SK-N-SH (cell line): ENCODE measurements at regions not wholly inside any gene's neighbourhood (a gene's known extent, or its start where the extent isn't known, plus 50 kb on each side); places are given as distances from the start of the nearest gene placed in this dataset.

Source experiments
- CTCF ChIA-PET: fragments of 300-600, 350-600 bp; formaldehyde crosslinking; extraction: SDS; loops from one replicate; lab custom pipeline; 2021; lab: Yijun Ruan, JAX
- POLR2A ChIA-PET: fragments of 350-600 bp; sonication (Branson Sonifier 250); formaldehyde crosslinking; extraction: SDS; loops from one replicate; lab custom pipeline; 2020; ENCODE audit warnings: antibody characterized with exemption, inconsistent platforms; lab: Yijun Ruan, JAX
- DNase-seq: peaks from one replicate; pipeline ENCODE4 v3.0.0; 2012
- H2AFZ ChIP-seq: fragments of 200-600 bp; sonication (generic); 2 replicates; pipeline ENCODE4 v1.8.1; 2016; ENCODE audit warnings: antibody characterized with exemption, mild to moderate bottlenecking, low read depth
- H3F3A ChIP-seq: fragments of 200-600 bp; sonication (generic); replicated peaks from 2 replicates; pipeline ENCODE3; 2016; ENCODE audit warnings: antibody characterized with exemption, mild to moderate bottlenecking; ENCODE audit not compliant: insufficient read depth
- H3K27ac ChIP-seq, 2 experiments: fragments of 200-500 bp in 1 of 2; fragments of 200-600 bp in 1 of 2; sonication (Bioruptor generic) in 1 of 2; sonication (generic), shearing (Covaris generic) in 1 of 2; 2 replicates each; pipeline versions ENCODE4 v1.5.1 to v1.6.1; 2014 to 2016; ENCODE audit warnings: low read depth in 2 of 2, inconsistent platforms in 1 of 2, low read length in 1 of 2, mild to moderate bottlenecking in 1 of 2, mixed read lengths in 1 of 2
- H3K27me3 ChIP-seq: fragments of 200-600 bp; sonication (generic), shearing (Covaris generic); 2 replicates; pipeline ENCODE4 v1.6.1; 2016; ENCODE audit warnings: mixed run types; ENCODE audit not compliant: insufficient read depth
- H3K36me3 ChIP-seq, 2 experiments: fragments of 200-500 bp in 1 of 2; fragments of 200-600 bp in 1 of 2; sonication (Bioruptor generic) in 1 of 2; sonication (generic) in 1 of 2; replicated peaks in 1 of 2; 2 replicates each; pipeline versions ENCODE3 to v1.5.1; 2014 to 2016; ENCODE audit warnings: low read length in 1 of 2, mild to moderate bottlenecking in 1 of 2; ENCODE audit not compliant: insufficient read depth in 2 of 2, control insufficient read depth in 1 of 2
- H3K4me1 ChIP-seq, 2 experiments: fragments of 200-500 bp in 1 of 2; fragments of 200-600 bp in 1 of 2; sonication (Bioruptor generic) in 1 of 2; sonication (generic), shearing (Covaris generic) in 1 of 2; 2 replicates each; pipeline versions ENCODE4 v1.5.1 to v1.6.1; 2014 to 2016; ENCODE audit warnings: low read depth in 1 of 2, low read length in 1 of 2, mixed run types in 1 of 2; ENCODE audit not compliant: insufficient read depth in 2 of 2, control insufficient read depth in 1 of 2
- H3K4me2 ChIP-seq: fragments of 200-600 bp; sonication (generic), shearing (Covaris generic); 2 replicates; pipeline ENCODE4 v1.6.1; 2017; ENCODE audit warnings: mixed run types
- H3K4me3 ChIP-seq, 2 experiments: fragments of 200-500 bp in 1 of 2; fragments of 200-600 bp in 1 of 2; sonication (Bioruptor generic) in 1 of 2; sonication (generic), shearing (Covaris generic) in 1 of 2; 2 replicates each; pipeline versions ENCODE4 v1.5.1 to v1.8.1; 2014 to 2016; ENCODE audit warnings: low read depth in 2 of 2, inconsistent platforms in 1 of 2, low read length in 1 of 2, mild to moderate bottlenecking in 1 of 2, mixed read lengths in 1 of 2, moderate library complexity in 1 of 2
- H3K79me2 ChIP-seq: fragments of 200-600 bp; sonication (generic); 2 replicates; pipeline ENCODE4 v1.8.1; 2017; ENCODE audit warnings: mild to moderate bottlenecking; ENCODE audit not compliant: insufficient read depth
- H3K9ac ChIP-seq: fragments of 200-600 bp; sonication (generic); 2 replicates; pipeline ENCODE4 v1.6.1; 2017; ENCODE audit warnings: mixed run types
- H3K9me2 ChIP-seq: fragments of 200-600 bp; sonication (generic); 2 replicates; pipeline ENCODE4 v1.6.1; 2017; ENCODE audit warnings: mixed run types
- H3K9me3 ChIP-seq: fragments of 200-600 bp; sonication (generic); 2 replicates; pipeline ENCODE4 v1.6.1; 2017; ENCODE audit warnings: mixed run types, mild to moderate bottlenecking, moderate library complexity
- H4K20me1 ChIP-seq: fragments of 200-600 bp; sonication (generic); 2 replicates; pipeline ENCODE4 v1.6.1; 2017; ENCODE audit warnings: mild to moderate bottlenecking, mixed run types; ENCODE audit not compliant: insufficient read depth
- CTCF ChIP-seq: fragments of 200-600 bp; sonication (generic); IDR thresholded peaks from 2 replicates; pipeline ENCODE4 v1.6.1; 2017; ENCODE audit warnings: antibody characterized with exemption, mild to moderate bottlenecking, moderate library complexity
- ELF1 ChIP-seq: IDR thresholded peaks from 2 replicates; pipeline ENCODE4 v1.4.0; 2012
- EP300 ChIP-seq, 2 experiments: IDR thresholded peaks; 2 replicates each; pipeline versions ENCODE4 v1.4.0 to v1.6.1; 2012; ENCODE audit warnings: borderline replicate concordance in 1 of 2, low read depth in 1 of 2, low read length in 1 of 2
- EZH2phosphoT487 ChIP-seq: fragments of 200-600 bp; sonication (generic); IDR thresholded peaks from 2 replicates; pipeline ENCODE4 v1.6.1; 2017; ENCODE audit warnings: low read depth, mixed run types, mild to moderate bottlenecking, antibody characterized with exemption, moderate library complexity, borderline replicate concordance
- FOXJ3 ChIP-seq: sonication (generic); formaldehyde crosslinking; IDR thresholded peaks from 2 replicates; pipeline ENCODE4 v1.5.1; 2020; ENCODE audit warnings: mild to moderate bottlenecking, missing genetic modification reagents
- JUND ChIP-seq: IDR thresholded peaks from 2 replicates; pipeline ENCODE4 v1.4.0; 2012
- MAX ChIP-seq: IDR thresholded peaks from 2 replicates; pipeline ENCODE4 v1.4.0; 2012; ENCODE audit warnings: low read depth
- MEF2A ChIP-seq: IDR thresholded peaks from 2 replicates; pipeline ENCODE4 v1.4.0; 2012; ENCODE audit warnings: low read depth, borderline replicate concordance
- MXI1 ChIP-seq: IDR thresholded peaks from 2 replicates; pipeline ENCODE4 v1.6.1; 2012; ENCODE audit warnings: mild to moderate bottlenecking, low read depth, low read length, improper control_type of control experiment
- PBX3 ChIP-seq: IDR thresholded peaks from 2 replicates; pipeline ENCODE4; 2012
- POLR2AphosphoS5 ChIP-seq: IDR thresholded peaks from 2 replicates; pipeline ENCODE4 v1.6.1; 2012; ENCODE audit warnings: low read depth, low read length
- RCOR1 ChIP-seq: fragments of 150-350 bp; IDR thresholded peaks from 2 replicates; pipeline ENCODE4 v1.6.1; 2017; ENCODE audit warnings: antibody characterized with exemption, low read length
- REST ChIP-seq: IDR thresholded peaks from 2 replicates; pipeline ENCODE4 v1.6.1; 2012; ENCODE audit warnings: mild to moderate bottlenecking, low read depth, low read length, moderate library complexity
- TAF1 ChIP-seq: IDR thresholded peaks from 2 replicates; pipeline ENCODE4 v1.6.1; 2012; ENCODE audit warnings: low read depth, mild to moderate bottlenecking, low read length, moderate library complexity, borderline replicate concordance
- TCF12 ChIP-seq: IDR thresholded peaks from 2 replicates; pipeline ENCODE4 v1.4.0; 2012
- TEAD4 ChIP-seq: IDR thresholded peaks from 2 replicates; pipeline ENCODE4 v1.4.0; 2012; ENCODE audit warnings: mild to moderate bottlenecking, borderline replicate concordance; ENCODE audit not compliant: insufficient read depth
- USF1 ChIP-seq: IDR thresholded peaks from 2 replicates; pipeline ENCODE4 v1.4.0; 2012; ENCODE audit warnings: low read depth, borderline replicate concordance
- YY1 ChIP-seq: IDR thresholded peaks from 2 replicates; pipeline ENCODE4 v1.4.0; 2012; ENCODE audit warnings: low read depth, mild to moderate bottlenecking
- WGBS: methylation state at CpG from one replicate; pipeline ENCODE4 v1.1.6; 2017; ENCODE audit warnings: low lambda C conversion rate; 5-methylcytosine and 5-hydroxymethylcytosine counted together

- Histone ChIP-seq H3K27me3 (no peaks in the 10 kb centered on the region), H3K9me2 (no peaks in the 10 kb centered on the region), H3K4me1 (no peaks in the 10 kb centered on the region), H3K79me2 (no peaks in the 10 kb centered on the region), H3K4me3 (no peak overlapping the region), H3K36me3 (no peaks in the 10 kb centered on the region), H3F3A (no peaks in the 10 kb centered on the region), H2AFZ (no peak overlapping the region), H3K27ac (no peak overlapping the region), H3K4me2 (no peak overlapping the region), H3K9me3 (no peaks in the 10 kb centered on the region), H4K20me1 (no peaks in the 10 kb centered on the region), H3K9ac (no peak overlapping the region)
- no peak for DNase-seq
- ChIA-PET POLR2A (no interaction called here), CTCF (no interaction called here)
- TF ChIP-seq USF1, result no peak
- no peak for TF ChIP-seq ELF1
- TF ChIP-seq CTCF, result no peak
- TF ChIP-seq MEF2A, result no peak
- no peak for TF ChIP-seq PBX3
- TF ChIP-seq FOXJ3 (CRISPR knock-in tag), result no peak
- no peak for TF ChIP-seq EZH2phosphoT487
- no peak for TF ChIP-seq REST
- TF ChIP-seq RCOR1, result no peak
- TF ChIP-seq JUND, result no peak
- no peak for TF ChIP-seq TAF1
- TF ChIP-seq EP300 (IDR thresholded peaks at IDR 0.05; ENCODE audit: borderline replicate concordance in 1 of 2, low read depth in 1 of 2, low read length in 1 of 2), result no peak
- no peak for TF ChIP-seq POLR2AphosphoS5
- TF ChIP-seq MAX, result no peak
- TF ChIP-seq TCF12, result no peak
- no peak for TF ChIP-seq YY1
- TF ChIP-seq TEAD4, result no peak
- no peak for TF ChIP-seq MXI1
- 7% methylated on average over 2 of the region's 2 CpGs for WGBS
Measured at GRCh38 chr22:34306361-34306760, 386.1 kb upstream of the LARGE1 start.
